ENCODE measurements at regions not wholly inside any gene's neighbourhood (a gene's known extent, or its start where the extent isn't known, plus 50 kb on each side); places are given as distances from the start of the nearest gene placed in this dataset.

GRCh38 chr1:177656598-177656997 is 313.3 kb downstream of the SEC16B start:
- no peaks in the 10 kb centered on the region for H3K27me3 Mint-ChIP-seq
- H2AFZ ChIP-seq (ENCODE audit: insufficient read depth, low read depth, low read length, poor library complexity, severe bottlenecking): no peak overlapping the region
- H3K27ac Mint-ChIP-seq: no peak overlapping the region
- ChIA-PET CTCF (no interaction called here), POLR2A (no interaction called here)
- no peaks in the 10 kb centered on the region for H3K27me3 ChIP-seq (replicated peaks in 1 of 4; ENCODE audit: control extremely low read depth in 1 of 4, control insufficient read depth in 3 of 4, insufficient read depth in 4 of 4, low read length in 3 of 4)
- H3K36me3 ChIP-seq (replicated peaks in 1 of 2; ENCODE audit: control extremely low read depth in 1 of 2, control insufficient read depth in 1 of 2, extremely low read depth in 1 of 2, insufficient read depth in 2 of 2, low read length in 1 of 2): no peaks in the 10 kb centered on the region
- TF ChIP-seq EZH2 (IDR thresholded peaks at IDR 0.05; ENCODE audit: borderline replicate concordance, insufficient read depth, low read depth, low read length, poor library complexity, severe bottlenecking): no peak
- no peaks in the 10 kb centered on the region for H4K20me1 ChIP-seq (ENCODE audit: control insufficient read depth, insufficient read depth, low read length, poor library complexity, severe bottlenecking)
- H3K4me1 Mint-ChIP-seq: no peaks in the 10 kb centered on the region
- no peak overlapping the region for H3K4me3 ChIP-seq (ENCODE audit: control extremely low read depth in 1 of 5, extremely low read depth in 1 of 5, insufficient read depth in 1 of 5, low read depth in 2 of 5, low read length in 4 of 5)
- H3K9me3 Mint-ChIP-seq (ENCODE audit: insufficient read depth): no peaks in the 10 kb centered on the region
- no peak overlapping the region for H3K27ac ChIP-seq (ENCODE audit: low read length in 2 of 2)
- H3K4me2 ChIP-seq (replicated peaks; ENCODE audit: low read depth, low read length, poor library complexity, severe bottlenecking): no peak overlapping the region
- no peak overlapping the region for H3K4me3 Mint-ChIP-seq
- H3K79me2 ChIP-seq (ENCODE audit: control insufficient read depth, insufficient read depth, low read length): no peaks in the 10 kb centered on the region
- no peaks in the 10 kb centered on the region for H3K9me3 ChIP-seq (ENCODE audit: control extremely low read depth in 1 of 3, control insufficient read depth in 2 of 3, insufficient read depth in 1 of 3, low read length in 2 of 3)
- ATAC-seq (ENCODE audit: low read depth) (no peak), DNase-seq (no peak)
- H3K4me1 ChIP-seq (ENCODE audit: control insufficient read depth in 2 of 2, insufficient read depth in 2 of 2, low read length in 2 of 2): no peaks in the 10 kb centered on the region
- no peak overlapping the region for H3K9ac ChIP-seq (ENCODE audit: low read length)
- intact Hi-C loops (cut with micrococcal nuclease): no loop called here
- 100% methylated on average over 1 of the region's 3 CpGs for WGBS (ENCODE audit: insufficient coverage)

GRCh38 chr1:177650947-177651346 is 318.9 kb downstream of the SEC16B start:
- H3K4me3 ChIP-seq (ENCODE audit: control extremely low read depth in 1 of 5, extremely low read depth in 1 of 5, insufficient read depth in 1 of 5, low read depth in 2 of 5, low read length in 4 of 5): no peak overlapping the region
- no peaks in the 10 kb centered on the region for H4K20me1 ChIP-seq (ENCODE audit: control insufficient read depth, insufficient read depth, low read length, poor library complexity, severe bottlenecking)
- H3K27ac ChIP-seq (ENCODE audit: low read length in 2 of 2): no peak overlapping the region
- H2AFZ ChIP-seq (ENCODE audit: insufficient read depth, low read depth, low read length, poor library complexity, severe bottlenecking): no peak overlapping the region
- H3K27me3 Mint-ChIP-seq: no peaks in the 10 kb centered on the region
- no peaks in the 10 kb centered on the region for H3K9me3 Mint-ChIP-seq (ENCODE audit: insufficient read depth)
- H3K27me3 ChIP-seq (replicated peaks in 1 of 4; ENCODE audit: control extremely low read depth in 1 of 4, control insufficient read depth in 3 of 4, insufficient read depth in 4 of 4, low read length in 3 of 4): no peaks in the 10 kb centered on the region
- 79% methylated on average over 3 of the region's 3 CpGs for WGBS (ENCODE audit: insufficient coverage)
- POLR2A ChIA-PET: no interaction called here
- no peak overlapping the region for H3K27ac Mint-ChIP-seq
- intact Hi-C loops (cut with micrococcal nuclease): no loop called here
- no peaks in the 10 kb centered on the region for H3K36me3 ChIP-seq (replicated peaks in 1 of 2; ENCODE audit: control extremely low read depth in 1 of 2, control insufficient read depth in 1 of 2, extremely low read depth in 1 of 2, insufficient read depth in 2 of 2, low read length in 1 of 2)
- H3K9me3 ChIP-seq (ENCODE audit: control extremely low read depth in 1 of 3, control insufficient read depth in 2 of 3, insufficient read depth in 1 of 3, low read length in 2 of 3): peaks cover 0 to 6% (median 0%) of the 10 kb centered on the region in 3 donors
- H3K4me2 ChIP-seq (replicated peaks; ENCODE audit: low read depth, low read length, poor library complexity, severe bottlenecking): no peak overlapping the region
- ATAC-seq (ENCODE audit: low read depth) (no peak), DNase-seq (no peak)
- CTCF ChIA-PET: no interaction called here
- no peak overlapping the region for H3K9ac ChIP-seq (ENCODE audit: low read length)
- no peaks in the 10 kb centered on the region for H3K4me1 Mint-ChIP-seq
- no peaks in the 10 kb centered on the region for H3K79me2 ChIP-seq (ENCODE audit: control insufficient read depth, insufficient read depth, low read length)
- H3K4me3 Mint-ChIP-seq: no peak overlapping the region
- TF ChIP-seq EZH2 (IDR thresholded peaks at IDR 0.05; ENCODE audit: borderline replicate concordance, insufficient read depth, low read depth, low read length, poor library complexity, severe bottlenecking) (no peak), CTCF (IDR thresholded peaks at IDR 0.05) (no peak)
- H3K4me1 ChIP-seq (ENCODE audit: control insufficient read depth in 2 of 2, insufficient read depth in 2 of 2, low read length in 2 of 2): no peaks in the 10 kb centered on the region

All from B cell (primary cell).